Anterior cingulate cortex (tissue), 58 donors: ENCODE measurements at regions not wholly inside any gene's neighbourhood (a gene's known extent, or its start where the extent isn't known, plus 50 kb on each side); places are given as distances from the start of the nearest gene placed in this dataset.

Experiments used
- DNase-seq, 58 donors: peaks; one replicate each; lab custom pipeline; 2025; lab: John Stamatoyannopoulos, UW

DNA sequence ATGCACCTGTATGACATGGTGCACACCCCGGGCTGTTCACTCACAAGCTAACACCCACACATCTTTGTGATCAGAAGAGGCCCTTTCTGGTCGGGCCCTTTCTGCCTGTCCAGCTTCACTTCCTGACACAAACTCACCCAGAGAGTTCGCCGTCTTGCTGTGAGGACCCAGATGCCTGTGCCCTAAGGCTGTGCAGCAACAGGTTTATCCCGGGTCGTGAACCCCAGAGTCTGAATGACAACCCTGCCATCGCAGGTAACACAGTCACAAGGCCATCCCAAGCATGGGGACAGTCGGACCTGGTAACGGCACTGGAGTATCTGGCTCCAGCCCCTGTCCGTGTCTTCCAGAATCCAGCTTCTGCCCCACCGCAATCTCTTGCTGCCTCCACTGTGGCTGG is 235.1 kb downstream of the BUD13 start:
- no peak for DNase-seq

DNA sequence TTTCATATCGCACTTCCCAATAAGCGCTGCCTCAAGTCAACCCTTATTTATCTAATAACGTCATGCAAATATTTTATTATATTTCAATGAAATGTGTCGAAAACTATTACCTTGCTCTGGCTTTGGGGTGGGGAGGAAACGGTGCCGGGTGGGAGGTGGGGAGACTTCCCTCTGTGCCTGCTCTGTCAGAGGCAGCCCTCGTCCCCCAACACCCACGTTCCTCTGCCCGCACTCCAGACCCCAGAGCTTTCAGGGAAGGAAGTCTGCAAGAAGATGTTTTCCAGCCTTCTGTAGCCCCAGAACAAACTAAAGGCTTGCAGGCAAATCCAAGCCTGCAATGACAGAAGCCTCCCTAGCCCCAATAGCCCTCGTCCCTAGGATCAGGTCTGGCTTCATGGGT is 235.7 kb downstream of the BUD13 start:
- no peak for DNase-seq

DNA sequence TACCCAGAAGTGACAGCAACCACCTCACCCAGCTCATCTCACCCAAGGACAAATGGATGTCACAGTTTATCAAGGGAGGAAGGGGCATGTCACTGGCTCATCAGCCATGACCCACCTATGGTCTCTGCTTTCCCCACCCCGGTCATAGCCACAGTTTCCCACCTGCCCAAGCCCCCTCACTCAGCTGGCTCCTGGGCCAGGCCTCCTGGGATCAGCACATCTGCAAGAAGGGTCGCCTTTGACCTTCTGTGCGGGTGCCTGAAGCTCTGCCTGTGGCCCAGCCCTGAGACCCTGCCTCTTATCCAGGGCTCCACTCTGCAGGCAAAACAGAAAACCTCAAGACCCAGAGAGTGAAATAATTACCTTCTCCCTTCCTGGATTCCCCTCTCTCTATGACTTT is 236.4 kb downstream of the BUD13 start:
- no peak for DNase-seq

DNA sequence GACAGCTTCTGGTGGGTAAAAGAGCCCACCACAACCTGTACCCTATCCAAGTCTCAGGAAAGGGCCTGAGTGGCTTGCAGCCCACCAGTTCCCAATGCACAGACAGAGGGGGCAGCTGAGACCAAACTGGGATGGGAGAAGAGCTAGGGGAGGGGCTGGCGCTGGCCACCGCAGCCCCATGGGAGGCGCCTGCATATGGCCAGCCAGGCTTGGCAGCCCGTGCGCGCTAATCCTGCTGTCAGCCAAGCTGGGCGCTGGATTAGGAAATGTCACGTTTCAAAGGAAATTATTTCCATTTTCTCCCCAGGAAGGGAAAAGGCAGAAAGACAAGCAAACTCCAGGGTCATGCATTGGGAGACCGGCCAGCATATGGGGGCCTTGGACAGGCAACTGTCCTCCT is 236.8 kb downstream of the BUD13 start:
- DNase-seq, result no peak

DNA sequence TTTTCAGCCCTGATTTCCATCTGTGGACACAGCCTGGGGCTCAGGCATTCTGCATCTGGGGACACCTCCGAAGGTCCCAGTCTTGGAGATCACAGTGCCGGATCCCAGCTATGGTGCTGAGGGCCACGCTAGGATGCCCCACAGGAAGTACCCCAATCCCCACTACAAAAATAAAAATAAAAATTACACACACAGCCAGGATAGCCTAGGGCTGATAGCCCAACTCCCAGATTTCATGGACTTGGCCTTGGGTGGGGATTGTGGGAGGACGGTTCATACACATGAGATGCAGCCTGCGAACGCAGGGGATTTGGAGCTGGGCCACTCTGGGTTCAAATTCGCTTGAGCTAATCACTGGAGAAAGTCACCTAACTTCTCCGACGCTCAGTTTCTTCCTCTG is 237.7 kb downstream of the BUD13 start:
- no peak for DNase-seq

DNA sequence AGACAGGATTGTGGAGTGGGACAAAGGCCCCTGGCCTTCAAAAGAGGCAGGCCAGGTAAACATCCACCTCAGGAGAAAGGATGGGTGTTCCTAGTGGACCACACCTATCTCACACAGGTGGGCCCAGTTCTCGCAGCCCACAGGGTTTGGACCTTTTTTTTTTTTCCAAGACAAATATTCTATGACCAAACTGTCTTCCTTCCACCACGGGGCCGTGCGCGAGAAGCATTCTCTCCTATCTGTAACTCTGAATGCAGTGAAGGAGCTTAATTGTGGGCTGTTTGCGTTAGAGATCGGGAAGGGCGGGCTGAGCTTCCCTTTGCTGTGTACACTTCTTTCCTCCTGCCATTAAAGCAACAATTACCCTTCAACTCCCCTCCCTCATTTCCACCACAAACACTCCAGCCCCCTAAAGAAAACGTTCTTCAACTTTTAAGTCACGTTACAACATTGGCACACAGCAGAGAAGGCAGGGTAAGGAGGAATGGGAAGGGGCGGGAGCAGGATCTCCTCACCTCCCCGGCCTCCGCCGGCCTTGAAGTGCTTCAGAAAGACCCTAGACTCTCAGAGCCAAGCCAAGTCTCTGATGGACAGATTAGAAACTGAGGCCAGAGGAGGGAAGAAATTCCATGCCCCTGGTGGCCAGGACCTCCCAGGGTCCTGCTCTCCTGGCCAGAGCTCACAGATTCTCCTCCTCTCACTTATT is 238.4 kb downstream of the BUD13 start:
- DNase-seq, result no peak

DNA sequence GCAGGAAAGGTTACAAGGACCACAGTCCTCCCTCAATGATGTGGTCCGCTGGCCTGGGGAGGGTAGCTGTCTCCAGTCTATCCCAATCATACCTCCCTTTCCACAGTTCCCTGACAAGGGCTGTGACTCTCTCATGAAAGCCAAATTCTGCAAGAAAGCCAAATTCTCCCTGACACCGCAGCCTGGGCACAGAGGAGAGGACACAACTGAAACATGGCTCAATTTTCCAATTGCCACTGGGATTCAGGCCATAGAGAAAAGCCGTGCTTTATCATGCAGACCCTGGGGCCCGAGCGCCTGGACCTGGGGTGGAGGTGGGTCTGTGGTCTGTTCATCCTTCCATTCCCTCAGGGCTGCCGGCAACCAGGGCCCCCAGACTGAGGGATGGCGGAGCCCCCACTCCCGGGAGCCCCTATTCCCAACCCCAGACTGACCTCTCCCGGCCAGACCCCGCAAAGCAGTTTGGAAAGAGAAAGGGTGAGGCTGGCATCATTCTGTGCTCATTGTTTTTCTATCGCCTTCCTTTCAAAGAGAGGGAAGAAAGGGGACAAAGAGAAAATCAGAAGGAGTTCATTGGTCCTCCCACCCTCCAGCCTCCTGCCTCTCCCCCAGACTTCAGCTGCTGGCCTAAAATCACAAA is 239.5 kb downstream of the BUD13 start:
- peak in 1 of 58 donors; percentile 27 for DNase-seq

DNA sequence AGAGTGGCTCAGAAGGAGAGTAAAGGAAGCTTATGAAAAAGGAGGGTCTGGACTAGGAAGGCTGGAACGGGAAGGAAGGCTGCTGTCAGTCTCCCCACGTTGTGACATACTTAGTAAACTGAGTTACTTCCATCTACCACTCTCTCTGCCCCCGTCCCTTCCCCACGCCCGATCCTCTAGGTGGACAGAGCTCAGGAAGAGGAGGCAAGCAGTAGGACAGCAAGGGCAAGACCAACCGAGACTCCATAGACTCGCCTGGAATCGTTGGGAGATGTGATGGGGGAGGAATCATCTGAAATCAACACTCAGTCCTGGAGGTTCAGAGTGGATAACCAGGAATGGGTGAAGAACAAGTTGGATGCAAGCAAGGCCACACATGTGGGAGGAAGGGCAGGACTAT is 240.7 kb downstream of the BUD13 start:
- no peak for DNase-seq

DNA sequence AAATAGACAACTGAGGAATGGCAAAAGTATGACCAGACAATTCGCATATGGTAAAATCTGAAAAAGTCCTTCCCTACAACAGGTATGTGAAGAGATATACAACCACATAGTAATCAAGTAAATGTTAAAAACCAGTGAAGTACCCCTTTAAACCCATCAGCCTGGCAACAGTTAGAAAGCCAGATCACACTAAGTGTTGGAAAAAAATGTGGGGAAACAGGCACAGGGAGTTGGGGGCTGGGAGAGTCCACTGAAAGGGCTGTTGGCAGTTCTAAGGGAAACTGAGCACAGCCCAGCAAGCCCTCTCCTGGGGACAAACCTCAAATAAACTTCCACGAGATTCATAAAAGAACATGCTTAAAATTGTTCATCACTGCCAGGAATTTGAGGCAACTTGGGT is 242.1 kb downstream of the BUD13 start:
- DNase-seq, result no peak

DNA sequence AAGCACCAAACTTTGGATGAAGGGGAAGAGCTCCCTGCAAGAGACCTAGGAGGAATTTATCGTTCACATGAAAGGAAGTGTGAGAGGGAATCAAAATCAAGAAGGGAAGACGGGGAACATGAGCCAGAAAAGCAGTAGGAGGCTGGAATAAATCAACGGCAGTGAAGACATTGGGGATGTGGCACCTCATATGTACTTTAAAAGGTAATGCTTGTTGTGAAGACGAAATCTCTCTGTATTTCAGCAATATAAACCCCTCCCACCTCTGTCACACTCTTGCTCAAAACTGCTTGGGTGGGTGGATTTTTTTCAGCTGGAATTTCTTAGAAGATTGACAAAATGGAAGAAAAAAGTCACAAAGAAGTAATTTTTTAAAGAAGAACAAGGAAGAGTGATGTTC is 243.5 kb downstream of the BUD13 start:
- no peak for DNase-seq

DNA sequence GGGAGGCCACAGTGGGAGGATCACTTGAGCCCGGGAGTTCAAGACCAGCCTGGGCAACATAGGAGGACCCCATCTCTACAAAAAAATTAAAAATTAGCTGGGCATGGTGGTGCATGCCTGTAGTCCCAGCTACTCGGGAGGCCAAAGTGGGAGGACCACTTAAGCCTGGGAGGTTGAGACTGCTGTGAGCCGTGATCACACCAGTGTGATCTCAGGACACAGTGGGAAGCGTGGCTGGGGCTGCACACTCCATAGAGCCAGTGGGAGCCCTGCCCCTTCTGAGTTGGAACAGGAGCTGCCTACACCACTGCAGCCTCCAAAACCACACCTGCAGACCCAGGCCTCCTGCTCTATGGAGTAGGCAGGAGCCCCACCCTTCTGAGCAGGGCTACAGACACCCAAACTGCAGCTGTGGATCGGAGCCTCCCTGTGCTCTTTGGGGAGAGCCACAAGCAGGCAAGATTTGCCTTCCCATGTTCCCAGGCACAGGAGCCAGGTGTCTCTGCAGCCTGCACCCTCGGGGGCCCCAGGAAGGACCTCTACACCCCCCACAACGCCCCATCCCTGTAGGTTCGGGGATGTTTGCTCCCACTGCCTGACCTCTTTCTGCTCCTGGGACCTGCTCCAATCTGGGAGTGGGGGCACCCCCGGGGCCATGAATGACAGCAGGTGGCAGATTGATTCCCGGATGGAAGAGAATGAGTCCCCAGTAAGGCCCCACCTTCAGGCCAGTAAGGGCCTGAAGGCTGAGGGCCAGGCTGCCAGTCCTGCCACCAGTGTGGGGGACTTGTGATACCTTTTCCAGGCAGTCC is 245.4 kb downstream of the BUD13 start:
- DNase-seq, result no peak

DNA sequence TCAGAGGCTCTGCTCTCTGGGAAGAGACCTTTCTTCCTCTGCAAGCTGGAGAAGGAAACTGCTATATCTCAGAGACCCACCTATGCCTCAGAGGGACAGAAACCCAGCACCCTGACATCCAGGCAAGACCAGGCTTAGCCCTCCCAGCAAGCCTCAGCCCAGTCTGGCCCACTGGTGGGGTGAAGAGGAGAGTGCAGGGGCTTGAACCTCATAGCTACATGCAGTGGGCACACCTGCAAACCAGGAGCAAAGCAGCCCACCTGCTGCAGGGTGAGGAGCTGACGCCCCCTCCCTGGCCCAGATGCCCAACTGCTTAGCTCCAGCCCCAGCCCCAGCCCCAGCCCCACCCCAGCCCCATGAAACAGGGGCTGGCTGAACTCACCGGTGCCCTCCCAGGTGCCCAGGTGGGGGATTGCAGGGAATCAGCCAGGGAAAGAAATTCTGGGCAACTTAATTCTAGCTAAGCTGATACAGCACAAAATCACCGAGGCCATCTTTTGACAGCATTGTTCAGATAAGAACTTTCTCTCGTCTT is 246.8 kb downstream of the BUD13 start:
- DNase-seq, result no peak

DNA sequence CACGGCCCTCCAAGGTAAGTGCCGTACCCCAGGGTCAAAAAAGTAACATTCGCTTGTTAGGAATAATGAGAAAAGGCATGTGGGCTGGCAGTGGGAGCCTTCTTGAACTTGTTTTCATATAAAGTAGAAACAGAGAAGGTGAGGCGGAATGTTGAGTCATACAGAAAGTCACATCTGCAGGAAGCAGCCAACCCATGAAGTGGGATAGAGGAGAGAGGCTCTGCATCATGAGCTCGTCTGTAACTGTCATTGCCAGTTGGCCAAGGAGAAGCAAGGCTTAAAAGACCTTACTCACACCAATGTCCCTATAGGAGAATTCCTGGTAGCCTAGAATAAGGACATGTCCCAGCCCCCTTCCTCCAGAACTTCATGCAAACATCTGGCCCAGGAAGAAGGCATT is 253.3 kb downstream of the BUD13 start:
- no peak for DNase-seq

DNA sequence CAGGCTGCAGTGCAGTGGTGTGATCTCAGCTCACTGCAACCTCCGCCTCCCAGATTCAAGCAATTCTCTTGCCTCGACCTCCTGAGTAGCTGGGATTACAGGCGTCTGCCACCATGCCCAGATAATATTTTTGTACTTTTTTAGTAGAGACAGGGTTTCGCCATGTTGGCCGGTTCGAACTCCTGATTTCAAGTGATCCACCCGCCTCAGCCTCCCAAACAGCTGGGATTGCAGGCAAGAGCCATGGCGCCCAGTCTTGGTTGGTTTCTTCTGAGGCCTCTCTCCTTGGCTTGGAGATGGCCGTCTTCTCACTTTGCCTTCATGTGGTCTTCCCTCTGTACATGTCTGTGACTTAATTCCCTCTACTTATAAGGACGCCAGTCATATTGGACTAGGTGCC is 254.6 kb downstream of the BUD13 start:
- no peak for DNase-seq

DNA sequence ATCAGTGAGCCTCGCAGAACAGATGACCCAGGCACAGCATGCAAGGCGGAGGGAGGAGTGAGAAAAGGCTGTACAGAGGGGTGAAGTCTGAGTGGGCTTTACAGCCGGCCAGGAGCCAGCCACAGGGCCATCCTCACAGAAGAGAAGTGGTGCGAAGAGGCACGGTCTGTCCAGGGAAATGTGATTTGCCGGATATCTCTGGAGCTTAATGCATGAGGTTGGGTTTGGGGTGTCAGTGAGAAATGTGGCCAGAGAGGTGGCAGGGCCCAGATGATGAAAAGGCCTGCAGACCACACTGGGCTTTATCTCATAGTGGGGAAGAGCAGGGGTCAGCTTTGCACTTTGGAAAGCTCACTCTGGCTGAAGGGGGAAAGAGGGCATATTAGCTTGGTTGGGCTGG is 255.2 kb downstream of the BUD13 start:
- no peak for DNase-seq

DNA sequence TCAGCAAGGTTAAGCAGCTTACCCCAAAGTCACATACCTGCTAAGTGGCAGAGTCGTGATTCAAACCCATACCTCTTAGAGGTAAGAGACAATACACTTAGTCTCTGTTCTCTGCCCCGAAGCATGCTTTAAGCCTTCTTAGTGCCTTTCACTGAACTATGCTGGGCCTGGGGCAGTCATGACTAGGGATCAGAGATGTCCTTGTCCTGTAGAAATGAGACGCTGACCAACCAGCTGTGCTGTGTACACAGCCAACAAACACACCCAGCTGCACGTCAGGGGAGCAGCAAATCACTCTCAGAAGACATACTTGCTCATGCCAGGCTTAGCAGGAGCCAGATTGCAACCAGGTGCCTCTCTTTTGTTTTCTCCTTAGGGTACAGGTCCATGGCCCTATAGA is 255.7 kb downstream of the BUD13 start:
- DNase-seq, result no peak

DNA sequence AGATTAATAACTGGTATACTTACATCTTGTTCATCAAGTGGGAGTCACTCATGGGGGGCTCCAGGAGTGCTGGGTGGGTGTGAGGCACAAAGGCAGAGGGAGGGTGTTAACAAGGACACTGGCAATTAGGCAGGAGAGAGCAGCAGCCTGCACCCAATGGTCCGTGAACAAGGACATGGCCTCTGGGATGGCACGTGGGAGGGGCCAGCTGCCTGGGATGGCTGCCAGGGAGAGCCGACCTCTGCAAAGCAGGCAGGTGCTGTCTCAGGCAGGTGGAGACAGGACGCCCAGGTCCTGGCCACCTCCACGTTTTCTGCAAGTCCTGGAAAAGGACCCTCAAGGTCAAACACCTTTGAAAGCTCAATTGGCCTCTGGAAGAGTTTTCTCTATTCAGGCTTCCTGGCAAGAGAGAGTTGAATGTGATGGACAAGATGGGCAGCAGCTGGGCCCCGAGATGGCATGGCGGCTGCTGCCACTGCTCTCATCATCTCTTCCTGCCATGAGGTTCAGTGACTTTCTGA is 257.1 kb downstream of the BUD13 start:
- no peak for DNase-seq

DNA sequence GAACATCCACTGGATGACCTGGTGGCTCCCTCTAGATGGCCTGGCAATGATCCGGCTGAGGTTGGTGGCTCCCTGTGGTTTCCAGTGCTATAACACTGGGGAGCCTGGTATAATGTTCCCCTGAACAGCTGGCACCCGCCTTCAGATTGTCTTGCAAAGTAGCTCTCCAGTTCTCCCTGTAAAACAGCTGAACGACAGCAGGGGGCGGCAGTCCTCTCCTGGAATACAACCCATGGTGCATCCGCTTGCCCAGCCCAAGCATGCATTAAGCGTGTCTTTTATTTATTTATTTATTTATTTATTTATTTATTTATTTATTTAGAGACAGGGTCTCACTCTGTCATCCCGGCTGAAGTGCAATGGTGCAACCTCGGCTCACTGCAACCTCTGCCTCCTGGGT is 258.9 kb downstream of the BUD13 start:
- DNase-seq, result no peak

DNA sequence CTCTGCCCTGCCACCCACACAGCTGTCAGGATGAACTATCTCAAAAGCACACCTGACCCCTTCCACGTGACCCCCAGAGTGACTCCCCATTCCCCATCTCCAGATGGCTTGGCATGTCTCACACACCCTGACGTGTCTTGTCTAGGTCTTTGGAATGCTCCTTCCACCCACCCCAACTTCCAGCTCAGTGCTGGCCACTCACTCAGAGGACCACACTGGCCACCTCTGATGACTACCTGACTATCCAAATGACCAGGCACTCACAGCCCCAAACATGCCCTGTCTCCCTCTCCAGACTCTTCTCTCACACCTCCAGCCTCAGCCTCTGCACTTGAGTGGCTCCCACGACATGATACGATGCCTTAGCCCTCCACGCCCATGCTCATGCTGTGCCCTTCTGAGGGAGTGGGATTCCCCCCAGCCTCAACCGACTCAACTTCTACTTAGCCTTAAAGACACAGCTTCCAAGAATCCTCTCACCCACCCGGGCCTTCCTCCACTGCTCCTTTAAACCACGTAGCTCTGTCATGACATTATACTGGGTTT is 259.4 kb downstream of the BUD13 start:
- no peak for DNase-seq

DNA sequence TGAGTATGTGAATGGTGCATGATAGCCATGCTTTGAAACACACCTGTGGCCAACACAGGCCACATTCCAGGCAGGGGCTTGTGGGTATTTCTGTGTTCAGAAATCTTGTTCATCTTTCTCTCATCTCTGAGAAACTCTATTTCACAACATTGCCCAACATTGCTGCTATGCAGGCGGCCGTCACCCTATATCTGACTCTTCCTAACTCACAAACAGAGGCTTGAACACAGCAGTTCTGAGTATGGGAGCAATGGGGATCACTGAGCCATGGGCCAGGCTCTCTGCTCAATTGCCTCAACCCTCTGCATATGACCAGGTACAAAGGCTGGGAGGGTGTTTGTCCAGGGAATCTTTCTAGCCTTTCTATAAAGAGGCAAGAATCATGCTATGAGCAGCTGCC is 259.9 kb downstream of the BUD13 start:
- DNase-seq, result no peak

DNA sequence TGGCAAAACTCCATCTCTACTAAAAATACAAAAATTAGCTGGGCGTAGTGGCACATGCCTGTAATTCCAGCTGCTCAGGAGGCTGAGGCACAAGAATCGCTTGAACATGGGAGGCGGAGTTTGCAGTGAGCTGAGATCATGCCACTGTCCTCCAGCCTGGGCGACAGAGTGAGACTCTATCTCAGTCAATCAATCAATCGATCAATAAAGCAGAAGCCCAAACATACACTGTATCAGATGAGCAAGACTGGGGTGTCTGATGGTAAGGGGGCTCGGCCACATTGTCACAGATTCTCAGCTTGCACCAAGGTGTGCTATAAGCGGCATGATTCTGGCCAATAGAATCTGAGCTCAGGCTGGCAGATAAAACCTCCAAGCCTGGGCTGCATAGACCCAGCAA is 261.1 kb downstream of the BUD13 start:
- DNase-seq, result no peak
